Endothelial cell of umbilical vein (primary cell): ENCODE measurements at regions not wholly inside any gene's neighbourhood (a gene's known extent, or its start where the extent isn't known, plus 50 kb on each side); places are given as distances from the start of the nearest gene placed in this dataset.

ENCODE experiments used
- BruUV-seq: library from RNA; stranded (reverse); fragments of 400-500 nt; replicated peaks from 2 replicates; lab custom pipeline; 2021; lab: Mats Ljungman, UMichigan
- CTCF ChIA-PET: fragments of 300-600, 350-600 bp; sonication (Branson Sonifier 250); formaldehyde crosslinking; loops from one replicate; lab custom pipeline; 2021; ENCODE audit warnings: antibody characterized with exemption, inconsistent platforms; lab: Charles Lee
- POLR2A ChIA-PET: fragments of 300-600, 350-600 bp; sonication (Branson Sonifier 250); formaldehyde crosslinking; loops from one replicate; lab custom pipeline; 2021; ENCODE audit warnings: antibody characterized with exemption, inconsistent platforms; lab: Charles Lee
- DNase-seq: peaks from one replicate; pipeline ENCODE4 v3.0.0-alpha.2; 2011; ENCODE audit warnings: low read depth, low spot score
- FAIRE-seq: peaks from 2 replicates; lab custom pipeline; 2011; peaks lifted over from hg19 to GRCh38; lab: Jason Lieb, UNC
- H2AFZ ChIP-seq: 2 replicates; pipeline ENCODE4 v1.6.0; 2012; ENCODE audit warnings: low read depth, low read length, control low read depth, inconsistent platforms
- H3K27ac ChIP-seq: 2 replicates; pipeline ENCODE4 v1.5.1; 2011; ENCODE audit warnings: low read depth, mild to moderate bottlenecking, control low read depth, low read length, moderate library complexity; ENCODE audit not compliant: insufficient read depth
- H3K27me3 ChIP-seq, 2 experiments: 2 replicates each; pipeline versions ENCODE4 v1.6.0 to v1.6.1; 2011; ENCODE audit warnings: low read length in 2 of 2, mixed read lengths in 1 of 2; ENCODE audit not compliant: control insufficient read depth in 2 of 2, insufficient read depth in 2 of 2
- H3K36me3 ChIP-seq, 2 experiments: 2 replicates in 1 of 2; 3 replicates in 1 of 2; pipeline ENCODE4 v1.5.1; 2011; ENCODE audit warnings: low read length in 2 of 2, mild to moderate bottlenecking in 1 of 2, moderate library complexity in 1 of 2; ENCODE audit not compliant: control insufficient read depth in 2 of 2, insufficient read depth in 2 of 2; ENCODE audit errors: extremely low read depth in 1 of 2
- H3K4me1 ChIP-seq: 3 replicates; pipeline ENCODE4 v1.5.1; 2011; ENCODE audit warnings: mild to moderate bottlenecking, low read length; ENCODE audit not compliant: control insufficient read depth, insufficient read depth; ENCODE audit errors: extremely low read depth
- H3K4me2 ChIP-seq: 2 replicates; pipeline ENCODE4 v1.6.1; 2011; ENCODE audit warnings: low read length, control low read depth, mixed read lengths; ENCODE audit not compliant: insufficient read depth
- H3K4me3 ChIP-seq, 3 experiments: fragments of 200-600 bp in 1 of 3; sonication (generic), shearing (Covaris generic) in 1 of 3; replicated peaks in 1 of 3; 2 replicates each; pipeline ENCODE4 v1.5.1; 2011 to 2016; ENCODE audit warnings: control low read depth in 3 of 3, low read length in 3 of 3, mild to moderate bottlenecking in 2 of 3, inconsistent platforms in 1 of 3, low read depth in 1 of 3, moderate library complexity in 1 of 3; ENCODE audit not compliant: insufficient read depth in 1 of 3
- H3K79me2 ChIP-seq: 2 replicates; pipeline ENCODE4 v1.6.0; 2012; ENCODE audit warnings: low read length, inconsistent platforms; ENCODE audit not compliant: control insufficient read depth, insufficient read depth
- H3K9ac ChIP-seq: replicated peaks from 2 replicates; pipeline ENCODE3; 2011; ENCODE audit warnings: low read length, control low read depth; ENCODE audit not compliant: insufficient read depth; ENCODE audit errors: extremely low read depth
- H3K9me1 ChIP-seq: replicated peaks from 3 replicates; pipeline ENCODE4 v1.6.0; 2011; ENCODE audit warnings: mild to moderate bottlenecking, low read length; ENCODE audit not compliant: control insufficient read depth, insufficient read depth; ENCODE audit errors: extremely low read depth
- H3K9me3 ChIP-seq: replicated peaks from 2 replicates; pipeline ENCODE4 v1.5.1; 2012; ENCODE audit warnings: low read length, inconsistent platforms; ENCODE audit not compliant: control insufficient read depth, insufficient read depth
- H4K20me1 ChIP-seq: replicated peaks from 2 replicates; pipeline ENCODE3; 2011; ENCODE audit warnings: mild to moderate bottlenecking, low read length; ENCODE audit not compliant: control insufficient read depth, insufficient read depth; ENCODE audit errors: extremely low read depth
- EZH2 ChIP-seq: IDR thresholded peaks from 2 replicates; pipeline ENCODE4 v1.6.1; 2012; ENCODE audit warnings: borderline replicate concordance, low read depth, mild to moderate bottlenecking, moderate library complexity, low read length, inconsistent platforms; ENCODE audit not compliant: severe bottlenecking
- FOS ChIP-seq: IDR thresholded peaks from 2 replicates; pipeline ENCODE4 v1.6.1; 2011; ENCODE audit warnings: mild to moderate bottlenecking, low read length, moderate library complexity, borderline replicate concordance; ENCODE audit not compliant: insufficient read depth
- GATA2 ChIP-seq: IDR thresholded peaks from 2 replicates; pipeline ENCODE4 v1.7.0; 2011; ENCODE audit warnings: low read depth, mild to moderate bottlenecking, moderate library complexity, mixed read lengths, low read length; ENCODE audit not compliant: insufficient read length, insufficient read depth
- JUN ChIP-seq: IDR thresholded peaks from 2 replicates; pipeline ENCODE4 v1.6.1; 2011; ENCODE audit warnings: borderline replicate concordance, low read depth; ENCODE audit not compliant: insufficient read length, insufficient read depth
- MYC ChIP-seq: IDR thresholded peaks from one replicate; pipeline ENCODE4 v1.6.1; 2011; ENCODE audit warnings: mild to moderate bottlenecking, low read depth, low read length
- POLR2A ChIP-seq: IDR thresholded peaks from 2 replicates; pipeline ENCODE4 v1.6.1; 2012; ENCODE audit warnings: low read depth, mild to moderate bottlenecking, control low read depth, low read length
- POLR2AphosphoS5 ChIP-seq: IDR thresholded peaks from 2 replicates; pipeline ENCODE4 v1.6.1; 2012; ENCODE audit warnings: low read depth, mild to moderate bottlenecking, control low read depth, low read length, moderate library complexity; ENCODE audit not compliant: insufficient read depth
- dilution Hi-C: fragments of 300-500 bp; cut with MboI; formaldehyde crosslinking; loops from one replicate; pipeline ENCODE4 v1.15.0; 2019; ENCODE audit warnings: low sequenced_read_pairs; ENCODE audit not compliant: extremely low pct_ligation_motif_present
- intact Hi-C: fragments of 100-400 bp; cut with micrococcal nuclease; formaldehyde crosslinking; loops from one replicate; pipeline ENCODE4 v1.10.0; 2022
- TF ChIP-seq, protein P1 (sequence below): IDR thresholded peaks from 2 replicates; pipeline ENCODE4 v1.6.1; 2011; ENCODE audit not compliant: insufficient read depth, insufficient read length
- TF ChIP-seq, protein P2 (sequence below), 2 donors: IDR thresholded peaks; 1 replicate in 1 of 2; 2 replicates in 1 of 2; pipeline ENCODE4 v1.5.1; 2011; ENCODE audit warnings: low read length in 2 of 2, mild to moderate bottlenecking in 2 of 2, moderate library complexity in 2 of 2, control low read depth in 1 of 2, inconsistent platforms in 1 of 2, low read depth in 1 of 2; ENCODE audit not compliant: insufficient read depth in 1 of 2; ENCODE audit errors: extremely low read depth in 1 of 2

GRCh38 chr6:81446509-81446908, 306.0 kb downstream of the TENT5A start:
- BruUV-seq = no TSS peak
- DNase-seq (no peak), FAIRE-seq (no peak)
- ChIA-PET POLR2A (no interaction called here), CTCF (no interaction called here)
- Histone ChIP-seq H3K9ac (no peak overlapping the region), H3K4me1 (no peaks in the 10 kb centered on the region), H3K9me1 (no peaks in the 10 kb centered on the region), H3K4me2 (no peak overlapping the region), H4K20me1 (no peaks in the 10 kb centered on the region), H2AFZ (no peak overlapping the region), H3K4me3 (no peak overlapping the region), H3K27ac (no peak overlapping the region), H3K27me3 (no peaks in the 10 kb centered on the region), H3K9me3 (no peaks in the 10 kb centered on the region), H3K36me3 (no peaks in the 10 kb centered on the region), H3K79me2 (no peaks in the 10 kb centered on the region)
- dilution Hi-C loops (no loop called here), intact Hi-C loops (no loop called here)
- TF ChIP-seq, protein P1, sequence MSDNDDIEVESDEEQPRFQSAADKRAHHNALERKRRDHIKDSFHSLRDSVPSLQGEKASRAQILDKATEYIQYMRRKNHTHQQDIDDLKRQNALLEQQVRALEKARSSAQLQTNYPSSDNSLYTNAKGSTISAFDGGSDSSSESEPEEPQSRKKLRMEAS = no peak
- TF ChIP-seq, protein P2, sequence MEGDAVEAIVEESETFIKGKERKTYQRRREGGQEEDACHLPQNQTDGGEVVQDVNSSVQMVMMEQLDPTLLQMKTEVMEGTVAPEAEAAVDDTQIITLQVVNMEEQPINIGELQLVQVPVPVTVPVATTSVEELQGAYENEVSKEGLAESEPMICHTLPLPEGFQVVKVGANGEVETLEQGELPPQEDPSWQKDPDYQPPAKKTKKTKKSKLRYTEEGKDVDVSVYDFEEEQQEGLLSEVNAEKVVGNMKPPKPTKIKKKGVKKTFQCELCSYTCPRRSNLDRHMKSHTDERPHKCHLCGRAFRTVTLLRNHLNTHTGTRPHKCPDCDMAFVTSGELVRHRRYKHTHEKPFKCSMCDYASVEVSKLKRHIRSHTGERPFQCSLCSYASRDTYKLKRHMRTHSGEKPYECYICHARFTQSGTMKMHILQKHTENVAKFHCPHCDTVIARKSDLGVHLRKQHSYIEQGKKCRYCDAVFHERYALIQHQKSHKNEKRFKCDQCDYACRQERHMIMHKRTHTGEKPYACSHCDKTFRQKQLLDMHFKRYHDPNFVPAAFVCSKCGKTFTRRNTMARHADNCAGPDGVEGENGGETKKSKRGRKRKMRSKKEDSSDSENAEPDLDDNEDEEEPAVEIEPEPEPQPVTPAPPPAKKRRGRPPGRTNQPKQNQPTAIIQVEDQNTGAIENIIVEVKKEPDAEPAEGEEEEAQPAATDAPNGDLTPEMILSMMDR (IDR thresholded peaks at IDR 0.05; ENCODE audit: extremely low read depth in 1 of 2, insufficient read depth in 1 of 2, low read depth in 1 of 2, low read length in 2 of 2) = no peak
- TF ChIP-seq JUN (no peak), FOS (no peak), POLR2A (no peak), GATA2 (no peak), MYC (no peak), POLR2AphosphoS5 (no peak), EZH2 (no peak)
